NCI-H345 treated with DMSO at 0.1 percent for 48 hours (cell line): ENCODE measurements at regions not wholly inside any gene's neighbourhood (a gene's known extent, or its start where the extent isn't known, plus 50 kb on each side); places are given as distances from the start of the nearest gene placed in this dataset.

Experiments used
- DNase-seq: peaks from one replicate; lab custom pipeline; 2025; ENCODE audit not compliant: unreplicated experiment; lab: John Stamatoyannopoulos, UW

GRCh38 chr18:25658476-25658875 is 306.5 kb upstream of the ZNF521 start:
- no peak for DNase-seq

- no peak for DNase-seq
These were observed 299.6 kb upstream of the ZNF521 start for GRCh38 chr18:25651553-25651952.

- no peak for DNase-seq
These were observed 298.4 kb upstream of the ZNF521 start for GRCh38 chr18:25650201-25650941.

GRCh38 chr18:25648716-25649260 is 296.8 kb upstream of the ZNF521 start:
- no peak for DNase-seq

- DNase-seq, result no peak
These were observed 295.4 kb upstream of the ZNF521 start for GRCh38 chr18:25647404-25647803.

GRCh38 chr18:25646971-25647370 is 295.0 kb upstream of the ZNF521 start:
- no peak for DNase-seq

GRCh38 chr18:25639596-25639995 is 287.6 kb upstream of the ZNF521 start:
- no peak for DNase-seq

GRCh38 chr18:25633563-25633962 is 281.6 kb upstream of the ZNF521 start:
- no peak for DNase-seq

GRCh38 chr18:25630682-25631081 is 278.7 kb upstream of the ZNF521 start:
- no peak for DNase-seq

GRCh38 chr18:25621682-25622081 is 269.7 kb upstream of the ZNF521 start:
- no peak for DNase-seq

GRCh38 chr18:25621144-25621543 is 269.2 kb upstream of the ZNF521 start:
- DNase-seq, result no peak

- DNase-seq, result no peak
These were observed 262.2 kb upstream of the ZNF521 start for GRCh38 chr18:25614168-25614567.

- no peak for DNase-seq
These were observed 260.5 kb upstream of the ZNF521 start for GRCh38 chr18:25612466-25612865.

- no peak for DNase-seq
These were observed 256.1 kb upstream of the ZNF521 start for GRCh38 chr18:25608091-25608490.

- DNase-seq, result no peak
These were observed 253.1 kb upstream of the ZNF521 start for GRCh38 chr18:25604894-25605597.

- DNase-seq, result no peak
These were observed 252.4 kb upstream of the ZNF521 start for GRCh38 chr18:25604196-25604893.

GRCh38 chr18:25599443-25599842 is 247.5 kb upstream of the ZNF521 start:
- no peak for DNase-seq

GRCh38 chr18:25597476-25597875 is 245.5 kb upstream of the ZNF521 start:
- no peak for DNase-seq

- DNase-seq, result no peak
These were observed 243.5 kb upstream of the ZNF521 start for GRCh38 chr18:25595274-25596060.

GRCh38 chr18:25594351-25594750 is 242.4 kb upstream of the ZNF521 start:
- DNase-seq, result no peak

GRCh38 chr18:25592804-25593360 is 240.9 kb upstream of the ZNF521 start:
- DNase-seq, result no peak
